ENCODE measurements at regions not wholly inside any gene's neighbourhood (a gene's known extent, or its start where the extent isn't known, plus 50 kb on each side); places are given as distances from the start of the nearest gene placed in this dataset.

- no peak overlapping the region for H3T11ph ChIP-seq (ENCODE audit: low read length)
- Mint-ChIP-seq H3K27ac (peak overlapping the region in 1 of 3 experiments; percentile 28; a peak in 1 of 7 replicates), H3K4me1 (no peaks in the 10 kb centered on the region), H3K4me3 (no peak overlapping the region), H3K27me3 (ENCODE audit: low read depth) (no peaks in the 10 kb centered on the region; the same call in 1 of the 2 replicates), H3K36me3 (ENCODE audit: insufficient read depth in 1 of 3, low read depth in 3 of 3) (no peaks in the 10 kb centered on the region), H3K9me3 (no peaks in the 10 kb centered on the region)
- WGBS (ENCODE audit: extremely low coverage, insufficient read length, low lambda C conversion rate): no CpG with 5 or more reads among the region's 17 CpGs
- no peaks in the 10 kb centered on the region for H3K23me2 ChIP-seq (ENCODE audit: insufficient read length, low read depth, low read length, poor library complexity, severe bottlenecking)
- TF ChIP-seq, protein P1, sequence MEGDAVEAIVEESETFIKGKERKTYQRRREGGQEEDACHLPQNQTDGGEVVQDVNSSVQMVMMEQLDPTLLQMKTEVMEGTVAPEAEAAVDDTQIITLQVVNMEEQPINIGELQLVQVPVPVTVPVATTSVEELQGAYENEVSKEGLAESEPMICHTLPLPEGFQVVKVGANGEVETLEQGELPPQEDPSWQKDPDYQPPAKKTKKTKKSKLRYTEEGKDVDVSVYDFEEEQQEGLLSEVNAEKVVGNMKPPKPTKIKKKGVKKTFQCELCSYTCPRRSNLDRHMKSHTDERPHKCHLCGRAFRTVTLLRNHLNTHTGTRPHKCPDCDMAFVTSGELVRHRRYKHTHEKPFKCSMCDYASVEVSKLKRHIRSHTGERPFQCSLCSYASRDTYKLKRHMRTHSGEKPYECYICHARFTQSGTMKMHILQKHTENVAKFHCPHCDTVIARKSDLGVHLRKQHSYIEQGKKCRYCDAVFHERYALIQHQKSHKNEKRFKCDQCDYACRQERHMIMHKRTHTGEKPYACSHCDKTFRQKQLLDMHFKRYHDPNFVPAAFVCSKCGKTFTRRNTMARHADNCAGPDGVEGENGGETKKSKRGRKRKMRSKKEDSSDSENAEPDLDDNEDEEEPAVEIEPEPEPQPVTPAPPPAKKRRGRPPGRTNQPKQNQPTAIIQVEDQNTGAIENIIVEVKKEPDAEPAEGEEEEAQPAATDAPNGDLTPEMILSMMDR (conservative IDR thresholded peaks at IDR 0.05): no peak
- H2BK15ac ChIP-seq (ENCODE audit: low read depth, low read length): no peak overlapping the region
- no peak overlapping the region for H3K27ac ChIP-seq (ENCODE audit: insufficient read length, low read depth, low read length)
- no peak overlapping the region for H2BK12ac ChIP-seq (ENCODE audit: insufficient read length, low read depth, low read length)
- H2BK20ac ChIP-seq (ENCODE audit: low read depth, low read length, poor library complexity, severe bottlenecking): no peak overlapping the region
- H3K4ac ChIP-seq (ENCODE audit: low read depth, low read length): no peak overlapping the region
- no peak overlapping the region for H2AFZ ChIP-seq (ENCODE audit: low read length)
- H3K9me3 ChIP-seq (ENCODE audit: control insufficient read depth, low read depth, low read length): no peaks in the 10 kb centered on the region
- H4K5ac ChIP-seq (ENCODE audit: insufficient read length, low read depth, low read length): no peak overlapping the region
- H3K79me2 ChIP-seq (ENCODE audit: insufficient read depth, low read length): no peaks in the 10 kb centered on the region
- H2BK5ac ChIP-seq (ENCODE audit: insufficient read length, low read length): no peak overlapping the region
- no peaks in the 10 kb centered on the region for H3K4me1 ChIP-seq (ENCODE audit: insufficient read depth, low read length)
- no peak overlapping the region for H2BK120ac ChIP-seq (ENCODE audit: low read depth, low read length, poor library complexity, severe bottlenecking)
- no peak overlapping the region for H3K18ac ChIP-seq (ENCODE audit: insufficient read length, low read depth, low read length)
- DNase-seq: no peak
- no peak overlapping the region for H3K9ac ChIP-seq (ENCODE audit: extremely low read depth, insufficient read length, low read length)
- H3K27me3 ChIP-seq (ENCODE audit: insufficient read depth, low read length): no peaks in the 10 kb centered on the region
- H2AK5ac ChIP-seq (ENCODE audit: insufficient read length, low read length): no peak overlapping the region
- no peak overlapping the region for H3K23ac ChIP-seq (ENCODE audit: insufficient read length, low read depth, low read length)
- H3K14ac ChIP-seq (ENCODE audit: insufficient read depth, low read length): no peak overlapping the region
- H4K20me1 ChIP-seq (ENCODE audit: control insufficient read depth, insufficient read depth, insufficient read length): no peaks in the 10 kb centered on the region
- H3K56ac ChIP-seq (ENCODE audit: insufficient read length, low read depth, low read length): no peak overlapping the region
- H3K4me2 ChIP-seq (ENCODE audit: insufficient read depth, insufficient read length, low read length): no peak overlapping the region
- no peak overlapping the region for H4K8ac ChIP-seq (replicated peaks; ENCODE audit: insufficient read length, low read depth, low read length)
- H3K79me1 ChIP-seq (ENCODE audit: insufficient read depth, low read depth, low read length, poor library complexity, severe bottlenecking): no peaks in the 10 kb centered on the region
- H4K91ac ChIP-seq (ENCODE audit: insufficient read length, low read depth, low read length): no peak overlapping the region
Measured at GRCh38 chr6:166721576-166721975, 94.5 kb upstream of the RPS6KA2 start.

All from H9 (cell line).